Stimulated activated naive CD8-positive, alpha-beta T cell treated with anti-CD3 and anti-CD28 coated beads, Interleukin-15, amount 100 ng/mL, for 72 hours (primary cell): ENCODE measurements at regions not wholly inside any gene's neighbourhood (a gene's known extent, or its start where the extent isn't known, plus 50 kb on each side); places are given as distances from the start of the nearest gene placed in this dataset.

Experiments
- ATAC-seq: fragments of 150-1000 bp; cut with Tn5 transposase; 2 replicates; pipeline ENCODE4 v1.10.0; 2021; ENCODE audit warnings: mild to moderate bottlenecking, moderate library complexity
- DNase-seq, 2 donors: peaks; one replicate each; pipeline ENCODE4 v3.0.0; 2021 to 2022
- H3K27ac Mint-ChIP-seq, 2 donors: one replicate each; pipeline ENCODE4 v1.8.0; 2022; ENCODE audit warnings: mild to moderate bottlenecking in 2 of 2, mixed read lengths in 2 of 2, moderate library complexity in 2 of 2
- H3K27me3 Mint-ChIP-seq: one replicate; pipeline ENCODE4 v1.8.0; 2022; ENCODE audit warnings: mixed read lengths
- H3K4me1 Mint-ChIP-seq: one replicate; pipeline ENCODE4 v1.8.0; 2022; ENCODE audit warnings: mild to moderate bottlenecking, mixed read lengths
- H3K4me3 Mint-ChIP-seq, 2 donors: one replicate each; pipeline ENCODE4 v1.8.0; 2022; ENCODE audit warnings: mild to moderate bottlenecking in 2 of 2, mixed read lengths in 2 of 2, moderate library complexity in 1 of 2
- H3K9me3 Mint-ChIP-seq, 2 donors: one replicate each; pipeline ENCODE4 v1.8.0; 2022; ENCODE audit warnings: mixed read lengths in 2 of 2

DNA sequence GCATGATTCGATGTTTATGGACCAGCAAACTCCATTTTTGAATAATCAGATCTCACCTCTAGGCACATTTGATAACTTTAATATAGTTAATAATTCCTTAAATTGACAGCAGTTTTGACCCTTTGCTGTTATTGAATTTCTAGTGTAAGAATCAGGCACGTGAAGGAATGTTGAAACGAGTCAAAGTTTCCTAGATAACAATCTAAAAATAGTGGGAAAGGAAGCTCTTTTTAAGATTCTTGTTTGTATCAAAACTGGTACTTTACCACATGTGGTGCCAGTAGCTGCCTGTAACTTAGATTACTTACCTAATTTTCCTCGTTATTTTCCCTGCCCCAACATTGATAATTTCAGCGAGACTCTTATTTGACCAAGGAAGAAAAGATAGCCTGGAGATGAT is 757.8 kb upstream of the KCND2 start:
- Mint-ChIP-seq H3K4me3 (no peak overlapping the region), H3K9me3 (peaks cover 6 to 15% of the 10 kb centered on the region in 2 donors), H3K4me1 (no peaks in the 10 kb centered on the region), H3K27ac (no peak overlapping the region), H3K27me3 (no peaks in the 10 kb centered on the region)
- DNase-seq (no peak), ATAC-seq (no peak)

DNA sequence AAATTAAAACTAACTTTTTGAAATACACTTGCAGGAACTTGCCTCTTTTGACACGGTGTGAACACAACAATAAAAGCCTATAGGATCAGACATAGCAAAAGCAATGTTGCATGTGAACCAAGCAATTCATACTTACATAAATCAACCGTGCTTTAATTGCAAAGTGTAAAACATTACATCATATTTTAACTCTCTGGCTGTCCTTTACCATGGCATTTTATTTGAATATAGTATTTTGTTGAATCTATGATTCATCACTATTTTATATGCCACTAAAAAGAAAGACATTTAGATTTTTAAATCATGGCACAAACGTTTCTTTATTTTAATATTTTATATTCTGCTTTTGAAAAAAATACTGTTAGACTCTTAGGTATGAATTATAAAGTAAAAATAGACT is 757.0 kb upstream of the KCND2 start:
- no peak overlapping the region for H3K4me3 Mint-ChIP-seq
- peaks cover 6 to 15% of the 10 kb centered on the region in 2 donors for H3K9me3 Mint-ChIP-seq
- no peak overlapping the region for H3K27ac Mint-ChIP-seq
- no peak for ATAC-seq
- H3K27me3 Mint-ChIP-seq: no peaks in the 10 kb centered on the region
- DNase-seq: no peak
- H3K4me1 Mint-ChIP-seq: no peaks in the 10 kb centered on the region

DNA sequence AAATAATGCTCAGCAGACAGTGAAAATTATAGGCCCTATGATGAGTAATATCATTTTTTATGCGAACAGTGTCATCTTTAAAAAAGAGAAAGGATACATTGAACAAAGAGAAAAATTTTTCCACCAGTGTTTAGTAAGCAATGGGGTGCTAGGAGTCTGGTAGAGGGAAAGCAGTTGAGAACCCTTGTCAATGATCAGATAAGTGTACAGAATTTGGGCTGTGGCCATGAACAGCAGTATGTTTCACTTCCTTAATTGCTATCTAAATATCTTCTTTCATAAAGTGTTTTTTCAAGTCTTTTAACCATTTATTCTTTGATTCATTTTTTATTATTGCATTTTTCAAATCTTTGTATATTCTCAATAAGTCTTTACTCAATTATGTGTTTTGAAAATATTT is 750.7 kb upstream of the KCND2 start:
- Mint-ChIP-seq H3K27ac (no peak overlapping the region), H3K27me3 (no peaks in the 10 kb centered on the region), H3K4me1 (no peaks in the 10 kb centered on the region), H3K9me3 (peaks cover 10 to 17% of the 10 kb centered on the region in 2 donors), H3K4me3 (no peak overlapping the region)
- no peak for ATAC-seq
- DNase-seq: no peak

DNA sequence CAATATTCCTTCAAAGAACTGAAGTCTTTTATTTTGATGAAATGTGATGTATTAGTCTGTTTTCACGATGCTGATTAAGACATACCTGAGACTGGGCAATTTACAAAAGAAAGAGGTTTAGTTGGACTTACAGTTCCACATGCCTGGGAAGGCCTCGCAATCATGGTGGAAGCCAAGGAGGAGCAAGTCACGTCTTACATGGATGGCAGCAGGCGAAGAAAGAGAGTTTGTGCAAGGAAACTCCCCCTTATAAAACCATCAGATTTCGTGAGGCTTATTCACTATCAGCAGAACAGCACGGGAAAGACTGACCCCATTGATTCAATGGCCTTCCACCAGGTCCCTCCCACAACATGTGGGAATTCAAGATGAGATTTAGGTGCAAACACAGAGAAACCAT is 750.3 kb upstream of the KCND2 start:
- Mint-ChIP-seq H3K4me1 (no peaks in the 10 kb centered on the region), H3K27ac (no peak overlapping the region)

DNA sequence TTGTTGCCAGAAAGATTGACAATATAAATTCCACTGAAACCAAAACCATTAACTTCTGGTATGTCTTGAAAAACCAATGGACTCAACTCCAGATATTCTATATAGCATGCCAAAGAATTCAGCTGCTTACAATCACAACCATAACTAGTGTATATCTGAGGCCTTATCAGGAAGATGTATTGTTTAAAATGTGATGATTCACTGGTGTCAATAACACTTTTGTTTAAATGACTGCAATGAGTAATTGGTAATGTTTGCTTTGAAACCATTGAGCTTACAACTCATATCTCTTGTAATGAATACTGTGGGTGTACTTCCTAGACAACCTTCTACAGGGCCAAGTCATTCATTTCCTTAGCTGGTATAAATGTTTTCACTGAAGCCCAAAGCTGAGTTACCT is 727.9 kb upstream of the KCND2 start:
- no peak for DNase-seq
- Mint-ChIP-seq H3K9me3 (peaks cover 0 to 9% of the 10 kb centered on the region in 2 donors), H3K4me3 (no peak overlapping the region), H3K27me3 (no peaks in the 10 kb centered on the region), H3K27ac (no peak overlapping the region), H3K4me1 (no peaks in the 10 kb centered on the region)
- no peak for ATAC-seq

More for the DNA sequence above, 750.3 kb upstream of the KCND2 start:
- DNase-seq: no peak
- H3K27me3 Mint-ChIP-seq: no peaks in the 10 kb centered on the region
- no peak for ATAC-seq
- peaks cover 11 to 17% of the 10 kb centered on the region in 2 donors for H3K9me3 Mint-ChIP-seq
- H3K4me3 Mint-ChIP-seq: no peak overlapping the region

DNA sequence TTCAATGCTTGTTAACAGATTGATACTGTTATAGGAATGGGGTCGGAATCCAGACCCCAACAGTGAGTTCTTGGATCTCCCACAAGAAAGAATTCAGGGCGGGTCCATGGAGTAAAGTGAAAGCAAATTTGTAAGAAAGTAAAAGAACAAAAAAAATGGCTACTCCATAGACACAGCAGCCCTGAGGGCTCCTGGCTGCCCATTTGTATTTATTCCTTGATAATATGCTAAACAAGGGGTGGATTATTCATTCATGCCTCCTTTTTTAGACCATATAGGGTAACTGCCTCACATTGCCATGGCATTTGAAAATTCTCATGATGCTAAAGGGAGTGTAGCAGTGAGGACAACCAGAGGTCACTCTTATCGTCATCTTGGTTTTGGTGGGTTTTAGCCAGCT is 717.2 kb upstream of the KCND2 start:
- Mint-ChIP-seq H3K27me3 (no peaks in the 10 kb centered on the region), H3K9me3 (peaks cover 0 to 7% of the 10 kb centered on the region in 2 donors), H3K4me1 (no peaks in the 10 kb centered on the region), H3K27ac (no peak overlapping the region), H3K4me3 (no peak overlapping the region)
- DNase-seq: no peak
- no peak for ATAC-seq

DNA sequence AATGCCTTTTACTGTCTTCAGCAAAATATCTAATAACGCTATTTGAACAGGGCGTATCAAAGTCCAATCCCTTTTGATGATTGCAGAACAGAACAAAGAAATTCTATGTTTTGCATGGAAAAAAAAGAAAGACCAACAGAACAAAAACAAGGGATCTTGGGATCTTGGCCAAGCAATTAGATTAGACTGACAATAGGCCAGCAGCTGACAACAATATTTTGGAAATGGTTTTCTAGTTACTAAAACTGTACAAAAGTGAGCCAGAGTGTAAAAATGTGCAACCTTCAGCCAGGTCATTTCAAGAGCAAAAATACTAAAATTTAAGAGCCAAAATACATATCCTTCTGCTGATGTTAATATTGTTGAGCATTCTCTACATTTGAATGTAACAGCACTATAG is 716.5 kb upstream of the KCND2 start:
- H3K27me3 Mint-ChIP-seq: no peaks in the 10 kb centered on the region
- H3K9me3 Mint-ChIP-seq: peaks cover 0 to under 1% of the 10 kb centered on the region in 2 donors
- no peak for ATAC-seq
- no peak overlapping the region for H3K27ac Mint-ChIP-seq
- H3K4me3 Mint-ChIP-seq: no peak overlapping the region
- H3K4me1 Mint-ChIP-seq: no peaks in the 10 kb centered on the region
- no peak for DNase-seq

DNA sequence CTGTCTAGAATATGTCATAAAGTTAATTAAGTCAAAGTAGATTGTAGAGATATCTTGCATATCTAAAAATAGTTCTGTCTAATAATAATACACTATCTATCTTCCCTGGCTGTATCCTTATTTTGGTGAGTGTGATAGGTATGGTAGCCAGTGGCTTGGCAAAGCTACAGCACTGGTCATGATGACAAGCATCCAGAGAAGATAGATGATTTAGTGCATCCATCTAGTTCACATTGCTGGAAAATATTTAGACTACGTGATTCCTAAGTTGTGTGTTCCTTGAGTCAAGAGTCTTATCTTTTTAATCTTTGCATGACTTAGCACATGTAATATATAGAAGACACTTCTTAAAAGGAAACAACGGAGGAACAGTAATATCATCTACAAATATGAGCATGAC is 711.2 kb upstream of the KCND2 start:
- H3K4me1 Mint-ChIP-seq: no peaks in the 10 kb centered on the region
- no peak overlapping the region for H3K27ac Mint-ChIP-seq
- DNase-seq (no peak), ATAC-seq (no peak)
- H3K4me3 Mint-ChIP-seq: no peak overlapping the region
- H3K27me3 Mint-ChIP-seq: no peaks in the 10 kb centered on the region
- peaks cover 0 to 9% of the 10 kb centered on the region in 2 donors for H3K9me3 Mint-ChIP-seq

DNA sequence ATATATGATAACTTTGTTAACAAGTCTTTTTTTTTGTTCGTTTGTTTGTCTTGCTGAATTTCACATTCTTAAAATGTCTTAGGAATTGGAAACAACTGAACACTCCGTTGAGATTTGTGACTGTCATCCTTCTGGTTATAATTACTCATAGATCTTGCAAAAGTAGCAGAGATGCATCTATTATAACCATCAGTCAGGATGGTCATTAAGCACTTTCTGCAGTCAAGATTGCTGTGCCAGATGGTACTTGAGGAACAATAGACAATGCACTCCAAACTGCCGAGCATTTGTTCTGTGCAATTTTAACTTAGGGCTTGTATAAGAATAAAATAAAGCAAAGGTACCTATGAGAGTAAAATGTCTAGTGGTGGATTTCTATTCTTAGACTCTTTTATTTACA is 710.1 kb upstream of the KCND2 start:
- Mint-ChIP-seq H3K4me1 (no peaks in the 10 kb centered on the region), H3K4me3 (no peak overlapping the region), H3K9me3 (peaks cover 0 to 12% of the 10 kb centered on the region in 2 donors), H3K27me3 (no peaks in the 10 kb centered on the region), H3K27ac (no peak overlapping the region)
- no peak for ATAC-seq
- no peak for DNase-seq

DNA sequence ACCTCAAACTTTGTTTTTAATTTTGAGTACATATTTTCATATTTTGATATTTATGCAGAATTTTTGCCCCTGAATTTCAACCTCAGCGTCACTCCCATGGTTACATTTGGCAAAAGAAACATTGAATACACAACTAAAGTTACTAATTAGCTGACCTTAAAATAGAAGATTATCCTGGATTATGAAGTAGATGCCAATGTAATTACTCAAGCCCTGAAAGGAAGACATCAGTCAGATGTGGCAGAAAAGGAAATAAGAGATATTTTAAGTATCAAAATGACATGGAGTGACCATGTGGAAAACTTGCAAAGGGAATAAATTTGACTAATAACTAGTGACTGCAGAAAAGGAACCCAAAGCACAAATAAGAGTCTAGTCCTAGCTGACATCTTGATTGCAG is 701.3 kb upstream of the KCND2 start:
- H3K4me1 Mint-ChIP-seq: no peaks in the 10 kb centered on the region
- H3K9me3 Mint-ChIP-seq: peaks cover 0 to 3% of the 10 kb centered on the region in 2 donors
- no peak overlapping the region for H3K4me3 Mint-ChIP-seq
- H3K27ac Mint-ChIP-seq: no peak overlapping the region
- no peaks in the 10 kb centered on the region for H3K27me3 Mint-ChIP-seq
- DNase-seq (no peak), ATAC-seq (no peak)

DNA sequence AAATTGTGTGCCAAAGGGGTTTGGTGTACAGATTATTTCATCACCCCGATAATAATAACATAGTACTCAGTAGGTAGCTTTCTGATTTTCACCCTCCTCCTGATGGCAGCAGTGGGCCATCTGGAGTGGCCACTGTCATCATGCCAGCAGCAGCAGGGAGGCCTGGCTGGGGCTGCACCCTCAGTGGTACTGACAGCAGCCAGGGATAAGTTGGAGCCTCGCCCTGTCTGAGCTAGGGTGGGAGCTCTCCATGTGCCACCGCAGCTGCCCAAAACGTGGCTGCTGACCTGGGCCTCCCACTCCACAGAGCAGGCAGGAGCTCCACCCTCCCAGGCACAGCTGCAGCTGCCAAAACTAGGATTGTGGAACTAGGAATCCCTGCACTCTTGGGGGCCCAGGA is 700.8 kb upstream of the KCND2 start:
- Mint-ChIP-seq H3K4me3 (no peak overlapping the region), H3K27ac (no peak overlapping the region), H3K4me1 (no peaks in the 10 kb centered on the region), H3K27me3 (no peaks in the 10 kb centered on the region), H3K9me3 (no peaks in the 10 kb centered on the region)
- ATAC-seq: no peak
- no peak for DNase-seq

DNA sequence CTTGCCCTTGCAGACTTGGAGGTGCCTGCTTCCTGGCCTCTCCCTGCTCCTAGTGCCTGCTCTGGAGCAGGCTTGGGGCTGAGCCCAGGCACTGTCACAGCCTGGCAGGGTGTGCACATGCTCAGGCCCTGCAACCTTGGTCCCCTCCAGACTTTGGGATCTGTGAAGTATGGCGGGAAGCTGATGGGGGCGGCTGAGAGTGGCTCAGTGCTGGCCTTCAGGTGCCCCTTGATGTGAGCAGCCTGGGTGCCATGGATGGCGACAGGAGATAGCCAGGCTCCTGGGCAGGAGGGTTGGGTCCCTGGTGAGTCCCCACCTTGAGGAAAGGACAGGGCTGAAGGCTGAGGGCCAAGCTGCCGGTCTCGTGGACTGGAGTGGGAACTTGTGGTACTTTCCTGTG is 700.4 kb upstream of the KCND2 start:
- Mint-ChIP-seq H3K9me3 (no peaks in the 10 kb centered on the region), H3K4me1 (no peaks in the 10 kb centered on the region), H3K27me3 (no peaks in the 10 kb centered on the region), H3K4me3 (no peak overlapping the region), H3K27ac (no peak overlapping the region)
- ATAC-seq (no peak), DNase-seq (no peak)

DNA sequence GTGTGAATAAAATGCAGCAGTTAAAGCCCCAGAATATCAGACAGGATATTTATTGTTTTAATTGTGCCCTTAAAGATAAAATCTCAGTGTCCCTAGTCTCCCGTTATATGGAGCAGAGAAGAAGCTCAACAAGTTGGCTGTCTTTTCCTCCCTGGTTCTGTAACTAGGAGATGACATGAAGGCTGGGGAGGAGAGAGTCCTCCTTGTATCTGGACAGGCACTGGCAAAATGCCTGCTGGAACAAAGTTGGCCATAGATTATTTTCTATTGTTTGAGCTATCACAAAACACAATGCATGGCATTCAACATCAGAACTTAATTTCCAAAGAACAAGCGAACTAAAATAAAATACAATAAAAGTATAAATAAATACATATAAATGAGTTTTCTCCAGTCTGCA is 694.9 kb upstream of the KCND2 start:
- no peak for DNase-seq
- no peak overlapping the region for H3K27ac Mint-ChIP-seq
- H3K4me3 Mint-ChIP-seq: no peak overlapping the region
- H3K4me1 Mint-ChIP-seq: no peaks in the 10 kb centered on the region
- no peak for ATAC-seq
- no peaks in the 10 kb centered on the region for H3K9me3 Mint-ChIP-seq
- H3K27me3 Mint-ChIP-seq: no peaks in the 10 kb centered on the region

DNA sequence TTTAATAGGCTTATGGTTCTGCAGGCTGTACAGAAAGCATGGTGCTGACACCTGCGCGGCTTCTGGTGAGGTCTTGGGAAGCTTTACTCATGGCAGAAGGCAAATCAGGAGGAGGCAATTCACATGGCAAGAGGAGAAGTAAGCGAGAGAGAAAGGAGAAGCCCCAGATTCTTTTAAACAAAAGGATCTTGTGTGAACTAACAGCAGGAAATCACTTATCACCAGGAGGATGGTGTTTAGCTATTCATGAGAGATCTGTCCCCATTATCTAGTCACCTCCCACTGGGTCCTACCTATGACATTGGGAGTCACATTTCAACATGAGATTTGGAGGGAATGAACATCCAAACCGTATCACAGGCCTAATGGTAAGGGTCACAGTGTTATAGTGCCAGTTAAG is 678.0 kb upstream of the KCND2 start:
- DNase-seq (no peak), ATAC-seq (no peak)
- no peaks in the 10 kb centered on the region for H3K4me1 Mint-ChIP-seq
- H3K27me3 Mint-ChIP-seq: no peaks in the 10 kb centered on the region
- no peak overlapping the region for H3K27ac Mint-ChIP-seq
- H3K9me3 Mint-ChIP-seq: peaks cover 7 to 11% of the 10 kb centered on the region in 2 donors
- H3K4me3 Mint-ChIP-seq: no peak overlapping the region

DNA sequence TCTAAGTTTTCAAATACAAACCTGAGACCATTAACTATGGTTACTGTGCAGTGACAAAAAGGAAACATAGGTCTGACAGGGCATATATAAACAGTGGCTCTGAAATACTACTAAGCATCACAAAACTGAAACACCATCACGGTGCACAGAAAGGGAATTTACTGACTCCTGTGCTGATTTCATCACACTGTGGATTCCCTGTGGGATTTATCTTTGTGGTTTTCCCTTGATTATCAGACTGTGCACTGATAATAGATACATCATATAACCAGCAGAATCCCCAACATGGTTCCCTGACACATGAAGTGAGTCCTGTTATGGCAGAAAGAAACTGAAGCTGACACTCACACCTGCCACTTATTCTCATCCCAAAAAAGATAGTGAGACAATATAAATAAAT is 676.3 kb upstream of the KCND2 start:
- Mint-ChIP-seq H3K4me3 (no peak overlapping the region), H3K27me3 (no peaks in the 10 kb centered on the region), H3K4me1 (no peaks in the 10 kb centered on the region), H3K9me3 (peaks cover 7 to 11% of the 10 kb centered on the region in 2 donors), H3K27ac (no peak overlapping the region)
- DNase-seq (no peak), ATAC-seq (no peak)

DNA sequence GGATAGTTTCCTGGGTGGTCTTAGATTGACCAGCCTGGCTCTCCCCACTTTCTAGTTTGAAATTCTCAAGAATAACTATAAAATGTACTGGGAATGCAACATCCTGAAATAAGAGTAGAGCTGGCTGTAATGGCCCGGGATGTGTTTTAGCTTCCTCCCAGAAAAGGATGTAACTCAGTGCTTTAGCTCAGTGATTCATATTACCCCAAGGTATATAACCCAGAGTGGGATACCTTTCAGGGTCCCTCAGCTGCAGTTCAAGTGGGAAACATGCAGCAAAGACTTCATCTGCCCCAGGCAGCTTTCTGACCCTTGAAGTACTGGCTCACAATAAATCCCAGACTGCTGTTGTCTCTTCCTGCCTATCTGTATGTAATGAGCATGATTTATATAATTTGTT is 666.7 kb upstream of the KCND2 start:
- Mint-ChIP-seq H3K4me3 (no peak overlapping the region), H3K27ac (no peak overlapping the region), H3K4me1 (no peaks in the 10 kb centered on the region), H3K9me3 (peaks cover 7 to 19% of the 10 kb centered on the region in 2 donors), H3K27me3 (no peaks in the 10 kb centered on the region)
- ATAC-seq (no peak), DNase-seq (no peak)

DNA sequence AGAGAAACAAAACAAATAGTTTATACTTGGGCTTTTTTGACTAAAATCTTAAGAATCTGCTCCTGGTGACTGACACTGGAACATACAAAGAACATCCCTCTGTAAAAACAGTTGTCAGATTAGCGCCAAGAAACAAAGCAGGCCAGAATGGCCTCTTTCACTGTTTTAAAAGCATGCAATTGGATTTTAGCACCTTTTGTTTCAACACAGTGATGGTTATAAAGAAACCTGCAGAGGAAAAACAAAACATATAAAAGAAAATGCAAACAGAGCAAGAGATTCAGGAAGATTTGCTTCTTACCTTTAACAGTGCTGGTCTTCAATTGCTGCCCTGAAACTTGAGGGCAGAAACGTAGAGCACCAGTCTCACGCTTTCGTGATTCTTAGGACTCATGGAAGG is 652.2 kb upstream of the KCND2 start:
- peaks cover 9 to 16% of the 10 kb centered on the region in 2 donors for H3K9me3 Mint-ChIP-seq
- no peak for ATAC-seq
- H3K27me3 Mint-ChIP-seq: no peaks in the 10 kb centered on the region
- H3K4me1 Mint-ChIP-seq: no peaks in the 10 kb centered on the region
- DNase-seq: no peak
- no peak overlapping the region for H3K27ac Mint-ChIP-seq
- no peak overlapping the region for H3K4me3 Mint-ChIP-seq

DNA sequence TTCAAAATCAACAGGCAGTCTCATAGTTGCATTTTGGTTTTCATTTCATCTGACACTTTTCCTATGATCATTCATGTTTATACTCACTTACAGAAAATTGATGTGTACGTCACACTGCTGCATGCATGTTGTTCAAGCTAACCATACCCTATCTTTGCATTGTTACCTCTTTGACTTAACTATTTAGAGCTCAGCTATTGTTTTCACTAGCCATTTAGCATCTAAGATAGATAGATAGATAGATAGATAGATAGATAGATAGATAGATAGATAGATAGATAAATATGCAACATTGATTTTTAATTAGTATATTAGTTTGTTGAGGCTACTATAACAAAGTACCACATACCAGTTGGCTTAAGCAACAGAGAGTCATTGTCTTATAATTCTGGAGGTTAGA is 649.5 kb upstream of the KCND2 start:
- ATAC-seq (no peak), DNase-seq (no peak)
- Mint-ChIP-seq H3K4me1 (no peaks in the 10 kb centered on the region), H3K4me3 (no peak overlapping the region), H3K9me3 (peaks cover 9 to 10% of the 10 kb centered on the region in 2 donors), H3K27ac (no peak overlapping the region), H3K27me3 (no peaks in the 10 kb centered on the region)
